Astrocyte (in vitro differentiated cells and primary cell): ENCODE measurements at regions not wholly inside any gene's neighbourhood (a gene's known extent, or its start where the extent isn't known, plus 50 kb on each side); places are given as distances from the start of the nearest gene placed in this dataset.

Experiments used
- CTCF ChIP-seq: IDR thresholded peaks from 2 replicates; pipeline ENCODE4 v1.5.1; 2011; ENCODE audit warnings: low read depth, mild to moderate bottlenecking, inconsistent platforms, low read length, moderate library complexity; ENCODE audit not compliant: insufficient read depth
- EZH2 ChIP-seq: IDR thresholded peaks from 2 replicates; pipeline ENCODE4 v1.6.1; 2012; ENCODE audit warnings: mild to moderate bottlenecking, low read length, inconsistent platforms; ENCODE audit not compliant: insufficient read depth

GRCh38 chr2:16254356-16254965, 314.1 kb downstream of the MYCN start:
- TF ChIP-seq CTCF (no peak), EZH2 (no peak)
